Nephron (organoid): ENCODE measurements at regions not wholly inside any gene's neighbourhood (a gene's known extent, or its start where the extent isn't known, plus 50 kb on each side); places are given as distances from the start of the nearest gene placed in this dataset.
A peak's percentile ranks its signal among the peaks of the same experiment; 100 is the strongest.
"Not testable (repeated sequence)": the region's sequence is repeated elsewhere in the genome, so short reads cannot be mapped to it uniquely, and the experiment has no call there.

Experiments used
- H3K27ac Mint-ChIP-seq, 3 experiments: 2 replicates each; pipeline ENCODE4 v1.8.0; 2020; ENCODE audit warnings: mixed read lengths in 3 of 3, mild to moderate bottlenecking in 2 of 3, moderate library complexity in 1 of 3
- H3K27me3 Mint-ChIP-seq: 2 replicates; pipeline ENCODE4 v1.8.0; 2021; ENCODE audit warnings: low read depth, mild to moderate bottlenecking, moderate library complexity, mixed read lengths
- H3K36me3 Mint-ChIP-seq: 2 replicates; pipeline ENCODE4 v1.8.0; 2020; ENCODE audit warnings: low read depth, mixed read lengths
- H3K4me1 Mint-ChIP-seq: 2 replicates; pipeline ENCODE4 v1.8.0; 2020; ENCODE audit warnings: mixed read lengths
- H3K4me3 Mint-ChIP-seq, 3 experiments: 2 replicates each; pipeline ENCODE4 v1.8.0; 2020; ENCODE audit warnings: mild to moderate bottlenecking in 3 of 3, mixed read lengths in 3 of 3, moderate library complexity in 2 of 3
- H3K9me3 Mint-ChIP-seq: 2 replicates; pipeline ENCODE4 v1.8.0; 2020; ENCODE audit warnings: mixed read lengths

- H3K4me3 Mint-ChIP-seq, H3K27ac Mint-ChIP-seq, H3K9me3 Mint-ChIP-seq, H3K36me3 Mint-ChIP-seq, H3K4me1 Mint-ChIP-seq, H3K27me3 Mint-ChIP-seq: not testable (repeated sequence)
These were observed 135.7 kb upstream of the ZNF469 start for GRCh38 chr16:88246955-88247582.

- H3K36me3 Mint-ChIP-seq, H3K27ac Mint-ChIP-seq, H3K9me3 Mint-ChIP-seq, H3K4me1 Mint-ChIP-seq, H3K4me3 Mint-ChIP-seq, H3K27me3 Mint-ChIP-seq: not testable (repeated sequence)
These were observed 135.2 kb upstream of the ZNF469 start for GRCh38 chr16:88247583-88247966.

GRCh38 chr16:88248761-88249160 is 134.0 kb upstream of the ZNF469 start:
- not testable (repeated sequence) for H3K36me3 Mint-ChIP-seq, H3K4me1 Mint-ChIP-seq

GRCh38 chr16:88250381-88250780 is 132.4 kb upstream of the ZNF469 start:
- not testable (repeated sequence) for H3K27ac Mint-ChIP-seq, H3K4me1 Mint-ChIP-seq, H3K4me3 Mint-ChIP-seq, H3K27me3 Mint-ChIP-seq, H3K36me3 Mint-ChIP-seq
- H3K9me3 Mint-ChIP-seq = peaks cover 11% of the 10 kb centered on the region

More at GRCh38 chr16:88248761-88249160, 134.0 kb upstream of the ZNF469 start:
- not testable (repeated sequence) for H3K4me3 Mint-ChIP-seq, H3K9me3 Mint-ChIP-seq, H3K27me3 Mint-ChIP-seq, H3K27ac Mint-ChIP-seq

- H3K27ac Mint-ChIP-seq, H3K36me3 Mint-ChIP-seq, H3K4me1 Mint-ChIP-seq, H3K4me3 Mint-ChIP-seq, H3K27me3 Mint-ChIP-seq: not testable (repeated sequence)
- peaks cover 23% of the 10 kb centered on the region for H3K9me3 Mint-ChIP-seq
These were observed 130.5 kb upstream of the ZNF469 start for GRCh38 chr16:88252057-88252794.

- H3K9me3 Mint-ChIP-seq = peaks cover 22% of the 10 kb centered on the region
- H3K36me3 Mint-ChIP-seq, H3K4me3 Mint-ChIP-seq, H3K27ac Mint-ChIP-seq, H3K27me3 Mint-ChIP-seq: not testable (repeated sequence)
- peaks cover 27% of the 10 kb centered on the region for H3K4me1 Mint-ChIP-seq
These were observed 124.6 kb upstream of the ZNF469 start for GRCh38 chr16:88258141-88258540.

- H3K4me3 Mint-ChIP-seq = peak overlapping the region in 2 of 3 experiments; percentile 31 to 41
- H3K27ac Mint-ChIP-seq = peak overlapping the region; percentile 58 to 86 (median 68)
These were observed 123.8 kb upstream of the ZNF469 start for GRCh38 chr16:88258764-88259525.

GRCh38 chr16:88259538-88259937 is 123.2 kb upstream of the ZNF469 start:
- Mint-ChIP-seq H3K4me1 (peaks cover 29% of the 10 kb centered on the region), H3K4me3 (peak overlapping the region in 2 of 3 experiments; percentile 21 to 41), H3K27ac (peak overlapping the region; percentile 32 to 86 (median 68)), H3K27me3 (peaks cover 13% of the 10 kb centered on the region), H3K9me3 (peaks cover 19% of the 10 kb centered on the region)
- H3K36me3 Mint-ChIP-seq = not testable (repeated sequence)

More at GRCh38 chr16:88258764-88259525, 123.8 kb upstream of the ZNF469 start:
- not testable (repeated sequence) for H3K27me3 Mint-ChIP-seq, H3K36me3 Mint-ChIP-seq
- Mint-ChIP-seq H3K9me3 (peaks cover 20% of the 10 kb centered on the region), H3K4me1 (peaks cover 29% of the 10 kb centered on the region)

GRCh38 chr16:88260146-88260545 is 122.6 kb upstream of the ZNF469 start:
- Mint-ChIP-seq H3K9me3 (peaks cover 15% of the 10 kb centered on the region), H3K27me3 (peaks cover 13% of the 10 kb centered on the region), H3K27ac (peak overlapping the region; percentile 66 to 81 (median 74)), H3K4me1 (peaks cover 34% of the 10 kb centered on the region), H3K4me3 (peak overlapping the region in 1 of 3 experiments; percentile 20)
- H3K36me3 Mint-ChIP-seq = not testable (repeated sequence)

- not testable (repeated sequence) for H3K9me3 Mint-ChIP-seq, H3K36me3 Mint-ChIP-seq
- H3K4me1 Mint-ChIP-seq = peaks cover 34% of the 10 kb centered on the region
- peak overlapping the region; percentile 20 to 27 (median 20) for H3K4me3 Mint-ChIP-seq
- H3K27me3 Mint-ChIP-seq = peaks cover 13% of the 10 kb centered on the region
- peak overlapping the region; percentile 66 to 81 (median 74) for H3K27ac Mint-ChIP-seq
These were observed 121.7 kb upstream of the ZNF469 start for GRCh38 chr16:88260881-88261665.

GRCh38 chr16:88261814-88262605 is 120.7 kb upstream of the ZNF469 start:
- H3K4me1 Mint-ChIP-seq = peaks cover 43% of the 10 kb centered on the region
- peak overlapping the region; percentile 94 to 98 (median 98) for H3K27ac Mint-ChIP-seq
- peaks cover 14% of the 10 kb centered on the region for H3K27me3 Mint-ChIP-seq
- peak overlapping the region; percentile 22 to 64 (median 52) for H3K4me3 Mint-ChIP-seq
- H3K9me3 Mint-ChIP-seq, H3K36me3 Mint-ChIP-seq: not testable (repeated sequence)

GRCh38 chr16:88262858-88263563 is 119.7 kb upstream of the ZNF469 start:
- not testable (repeated sequence) for H3K36me3 Mint-ChIP-seq, H3K9me3 Mint-ChIP-seq
- peaks cover 47% of the 10 kb centered on the region for H3K4me1 Mint-ChIP-seq
- H3K4me3 Mint-ChIP-seq = peak overlapping the region; percentile 55 to 72 (median 57)
- peak overlapping the region; percentile 94 to 98 (median 97) for H3K27ac Mint-ChIP-seq
- peaks cover 18% of the 10 kb centered on the region for H3K27me3 Mint-ChIP-seq

- H3K36me3 Mint-ChIP-seq, H3K9me3 Mint-ChIP-seq, H3K4me3 Mint-ChIP-seq: not testable (repeated sequence)
- Mint-ChIP-seq H3K27ac (peak overlapping the region in 2 of 3 experiments; percentile 97 to 98), H3K27me3 (peaks cover 18% of the 10 kb centered on the region), H3K4me1 (peaks cover 47% of the 10 kb centered on the region)
These were observed 119.0 kb upstream of the ZNF469 start for GRCh38 chr16:88263681-88264287.
